Lung (tissue), 11 donors: ENCODE measurements at regions not wholly inside any gene's neighbourhood (a gene's known extent, or its start where the extent isn't known, plus 50 kb on each side); places are given as distances from the start of the nearest gene placed in this dataset.
"Not testable (repeated sequence)": the region's sequence is repeated elsewhere in the genome, so short reads cannot be mapped to it uniquely, and the experiment has no call there.

Experiments used
- ATAC-seq: fragments of 200-7000 bp; cut with Tn5 transposase; one replicate; pipeline ENCODE4 v1.9.1; 2020; ENCODE audit warnings: moderate number of reproducible peaks; ENCODE audit not compliant: insufficient read depth, low FRiP score
- DNase-seq, 3 donors: peaks; one replicate each; pipeline ENCODE4 v3.0.0-alpha.2; 2013 to 2017
- H3K27ac ChIP-seq, 2 donors: one replicate each; pipeline ENCODE4 v1.5.1; 2013; ENCODE audit warnings: mild to moderate bottlenecking in 2 of 2, moderate library complexity in 2 of 2, control low read depth in 1 of 2, inconsistent platforms in 1 of 2, low read depth in 1 of 2, low read length in 1 of 2
- H3K27me3 ChIP-seq, 3 donors: one replicate each; pipeline ENCODE4 v1.5.1; 2013; ENCODE audit warnings: low read length in 2 of 3; ENCODE audit not compliant: control insufficient read depth in 3 of 3, insufficient read depth in 3 of 3
- H3K36me3 ChIP-seq, 4 donors: one replicate each; pipeline ENCODE4 v1.5.1; 2013; ENCODE audit warnings: low read length in 4 of 4, mild to moderate bottlenecking in 1 of 4, moderate library complexity in 1 of 4; ENCODE audit not compliant: control insufficient read depth in 4 of 4, insufficient read depth in 4 of 4
- H3K4me1 ChIP-seq, 5 donors: one replicate each; pipeline ENCODE4 v1.5.1; 2013; ENCODE audit warnings: low read length in 5 of 5, mild to moderate bottlenecking in 2 of 5, moderate library complexity in 1 of 5; ENCODE audit not compliant: control insufficient read depth in 5 of 5, insufficient read depth in 5 of 5
- H3K4me3 ChIP-seq: one replicate; pipeline ENCODE4 v1.5.1; 2013; ENCODE audit warnings: mild to moderate bottlenecking, control low read depth, moderate library complexity
- H3K9ac ChIP-seq, 2 donors: one replicate each; pipeline ENCODE4 v1.5.1; 2013; ENCODE audit warnings: low read length in 2 of 2, control low read depth in 1 of 2; ENCODE audit not compliant: insufficient read depth in 1 of 2
- H3K9me3 ChIP-seq, 4 donors: one replicate each; pipeline ENCODE4 v1.5.1; 2013; ENCODE audit warnings: low read length in 3 of 4, mild to moderate bottlenecking in 1 of 4, moderate library complexity in 1 of 4; ENCODE audit not compliant: control insufficient read depth in 4 of 4, insufficient read depth in 3 of 4
- CTCF ChIP-seq: IDR thresholded peaks from 2 replicates; pipeline ENCODE4 v1.5.1; 2012; ENCODE audit warnings: mild to moderate bottlenecking; ENCODE audit errors: control extremely low read depth, extremely low read depth
- WGBS, 2 donors: extraction: QIAGEN DNeasy Blood & Tissue Kit; methylation state at CpG; one replicate each; pipeline ENCODE4 v1.1.7; 2013; 5-methylcytosine and 5-hydroxymethylcytosine counted together
- donor health status: control.
- donor health status: control.
- donor health status: Bipolar disorder and iron deficiency.
- donor health status: healthy.
- donor health status: DM: yes; HTN: yes; CAD: no.

- Histone ChIP-seq H3K36me3 (no peaks in the 10 kb centered on the region), H3K27me3 (no peaks in the 10 kb centered on the region), H3K9ac (no peak overlapping the region), H3K4me1 (peaks cover 0 to 2% (median 0%) of the 10 kb centered on the region in 5 donors), H3K9me3 (no peaks in the 10 kb centered on the region), H3K4me3 (no peak overlapping the region), H3K27ac (no peak overlapping the region)
- WGBS, 2 donors = 38 to 60% methylated on average over 2 of the region's 2 CpGs
- no peak for TF ChIP-seq CTCF
- ATAC-seq (no peak), DNase-seq (no peak)
Observed at GRCh38 chr11:116043857-116044256, 539.6 kb upstream of the CADM1 start.

DNA sequence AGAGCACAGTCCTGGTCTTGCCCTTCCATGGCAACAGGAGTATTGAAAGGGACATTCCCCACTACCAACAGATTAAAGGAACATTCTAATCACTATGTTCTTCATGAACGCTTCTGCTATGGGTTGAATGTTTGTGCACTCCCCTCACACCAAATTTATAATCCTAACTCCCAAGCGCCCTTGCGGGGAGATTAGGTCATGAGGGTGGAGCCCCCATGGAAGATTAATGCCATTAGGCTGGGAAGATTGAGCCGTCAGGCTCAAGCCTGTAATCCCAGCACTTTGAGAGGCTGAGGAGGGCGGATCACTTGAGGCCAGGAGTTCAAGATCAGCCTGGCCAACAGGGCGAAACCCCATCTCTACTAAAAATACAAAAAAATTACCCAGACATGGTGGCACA is 538.8 kb upstream of the CADM1 start:
- not testable (repeated sequence) for H3K27ac ChIP-seq, ATAC-seq, H3K9ac ChIP-seq, H3K9me3 ChIP-seq, DNase-seq, H3K27me3 ChIP-seq, H3K4me1 ChIP-seq, H3K4me3 ChIP-seq, H3K36me3 ChIP-seq
- WGBS, 2 donors = 95 to 97% methylated on average over 6 of the region's 6 CpGs

- no peak overlapping the region for H3K9ac ChIP-seq
- no peaks in the 10 kb centered on the region for H3K27me3 ChIP-seq
- ATAC-seq (no peak), DNase-seq (no peak)
- no peaks in the 10 kb centered on the region for H3K9me3 ChIP-seq
- H3K4me3 ChIP-seq = no peak overlapping the region
- H3K27ac ChIP-seq = no peak overlapping the region
- H3K36me3 ChIP-seq = no peaks in the 10 kb centered on the region
- H3K4me1 ChIP-seq = peaks cover 0 to 2% (median 0%) of the 10 kb centered on the region in 5 donors
- 88 to 94% methylated on average over 4 of the region's 4 CpGs for WGBS, 2 donors
- no peak for TF ChIP-seq CTCF
Observed at GRCh38 chr11:116042146-116042545, 537.9 kb upstream of the CADM1 start.

GRCh38 chr11:116037861-116038260 is 533.6 kb upstream of the CADM1 start:
- H3K4me3 ChIP-seq = no peak overlapping the region

More at GRCh38 chr11:116037861-116038260, 533.6 kb upstream of the CADM1 start:
- no peak overlapping the region for H3K27ac ChIP-seq
- no peaks in the 10 kb centered on the region for H3K27me3 ChIP-seq
- no peak for TF ChIP-seq CTCF
- no peak for DNase-seq
- 67% methylated on average over 2 of the region's 2 CpGs for WGBS, 2 donors
- no peak for ATAC-seq
- no peak overlapping the region for H3K9ac ChIP-seq
- H3K4me1 ChIP-seq = peaks cover 0 to 7% (median 0%) of the 10 kb centered on the region in 5 donors
- H3K36me3 ChIP-seq = no peaks in the 10 kb centered on the region
- no peaks in the 10 kb centered on the region for H3K9me3 ChIP-seq
